ENCODE measurements at regions not wholly inside any gene's neighbourhood (a gene's known extent, or its start where the extent isn't known, plus 50 kb on each side); places are given as distances from the start of the nearest gene placed in this dataset.

- intact Hi-C loops (cut with DNase I): no loop called here
These were observed 76.2 kb upstream of the HABP2 start for GRCh38 chr10:113476673-113477072.

GRCh38 chr10:113477451-113477850 lies 75.4 kb upstream of the HABP2 start:
- Histone ChIP-seq H3K4me3 (no peak overlapping the region), H3K36me3 (no peaks in the 10 kb centered on the region), H3K9me3 (peaks cover 5 to 14% (median 8%) of the 10 kb centered on the region in 4 donors), H3K27ac (no peak overlapping the region), H3K27me3 (no peaks in the 10 kb centered on the region), H3K4me1 (peaks cover 0 to 32% (median 26%) of the 10 kb centered on the region in 4 donors)
- intact Hi-C loops (cut with DNase I): no loop called here
- no peak for DNase-seq
- TF ChIP-seq POLR2A (IDR thresholded peaks at IDR 0.05): no peak
- no peak for TF ChIP-seq POLR2AphosphoS5 (IDR thresholded peaks at IDR 0.05)
- TF ChIP-seq EP300 (IDR thresholded peaks at IDR 0.05): no peak
- TF ChIP-seq CTCF (IDR thresholded peaks at IDR 0.05): no peak
- WGBS, 2 donors: 95 to 97% methylated on average over 3 of the region's 3 CpGs

More at GRCh38 chr10:113476673-113477072, 76.2 kb upstream of the HABP2 start:
- Histone ChIP-seq H3K4me1 (peaks cover 0 to 32% (median 26%) of the 10 kb centered on the region in 4 donors), H3K4me3 (no peak overlapping the region), H3K9me3 (peaks cover 5 to 14% (median 8%) of the 10 kb centered on the region in 4 donors), H3K36me3 (no peaks in the 10 kb centered on the region), H3K27me3 (no peaks in the 10 kb centered on the region), H3K27ac (peak overlapping the region in 1 of 4 donors; percentile 63)
- WGBS, 2 donors: 83 to 87% methylated on average over 5 of the region's 5 CpGs
- TF ChIP-seq POLR2AphosphoS5 (IDR thresholded peaks at IDR 0.05) (no peak), EP300 (IDR thresholded peaks at IDR 0.05) (no peak), POLR2A (IDR thresholded peaks at IDR 0.05) (no peak), CTCF (IDR thresholded peaks at IDR 0.05) (no peak)
- no peak for DNase-seq

GRCh38 chr10:113479346-113480080 lies 73.3 kb upstream of the HABP2 start:
- no peak for TF ChIP-seq POLR2A (IDR thresholded peaks at IDR 0.05)
- TF ChIP-seq POLR2AphosphoS5 (IDR thresholded peaks at IDR 0.05): no peak
- TF ChIP-seq EP300 (IDR thresholded peaks at IDR 0.05): no peak
- no peak for TF ChIP-seq CTCF (IDR thresholded peaks at IDR 0.05)
- WGBS, 2 donors: 93 to 94% methylated on average over 9 of the region's 9 CpGs
- no peak overlapping the region for H3K27ac ChIP-seq

GRCh38 chr10:113480081-113480360 lies 72.8 kb upstream of the HABP2 start:
- Histone ChIP-seq H3K27me3 (no peaks in the 10 kb centered on the region), H3K27ac (no peak overlapping the region), H3K4me3 (no peak overlapping the region), H3K9me3 (peaks cover 5 to 14% (median 8%) of the 10 kb centered on the region in 4 donors), H3K4me1 (peaks cover 0 to 17% (median 11%) of the 10 kb centered on the region in 4 donors), H3K36me3 (no peaks in the 10 kb centered on the region)
- DNase-seq: no peak
- TF ChIP-seq CTCF (IDR thresholded peaks at IDR 0.05) (no peak), EP300 (IDR thresholded peaks at IDR 0.05) (no peak), POLR2AphosphoS5 (IDR thresholded peaks at IDR 0.05) (no peak), POLR2A (IDR thresholded peaks at IDR 0.05) (no peak)
- intact Hi-C loops (cut with DNase I): no loop called here
- WGBS, 2 donors: 49 to 67% methylated on average over 1 of the region's 1 CpG

More at GRCh38 chr10:113479346-113480080, 73.3 kb upstream of the HABP2 start:
- no peak for DNase-seq
- Histone ChIP-seq H3K27me3 (no peaks in the 10 kb centered on the region), H3K36me3 (no peaks in the 10 kb centered on the region), H3K4me1 (peaks cover 0 to 22% (median 16%) of the 10 kb centered on the region in 4 donors), H3K4me3 (no peak overlapping the region), H3K9me3 (peaks cover 5 to 14% (median 8%) of the 10 kb centered on the region in 4 donors)
- intact Hi-C loops (cut with DNase I): no loop called here

All from sigmoid colon (tissue), 6 donors.